H1 (cell line): ENCODE measurements at regions not wholly inside any gene's neighbourhood (a gene's known extent, or its start where the extent isn't known, plus 50 kb on each side); places are given as distances from the start of the nearest gene placed in this dataset.

Source experiments
- CTCF ChIA-PET: fragments of 300-600 bp; sonication (Branson Sonifier 250); formaldehyde crosslinking; loops from one replicate; lab custom pipeline; 2021; ENCODE audit not compliant: partially characterized antibody; lab: Charles Lee
- POLR2A ChIA-PET: fragments of 300-600 bp; sonication (Branson Sonifier 250); formaldehyde crosslinking; loops from one replicate; lab custom pipeline; 2021; ENCODE audit warnings: inconsistent platforms; ENCODE audit not compliant: partially characterized antibody; lab: Charles Lee
- DNase-seq, 2 experiments: peaks; one replicate each; pipeline versions ENCODE4 v3.0.0 to v3.0.0-alpha.2; 2010 to 2022; ENCODE audit warnings: low spot score in 2 of 2, low read depth in 1 of 2, mixed read lengths in 1 of 2
- FAIRE-seq: peaks from 2 replicates; lab custom pipeline; 2011; peaks lifted over from hg19 to GRCh38; lab: Jason Lieb, UNC
- H2AFZ ChIP-seq: 2 replicates; pipeline ENCODE4 v1.8.1; 2012; ENCODE audit warnings: low read length, inconsistent platforms
- H2AK5ac ChIP-seq: 2 replicates; pipeline ENCODE4 v1.6.1; 2013; ENCODE audit warnings: low read depth, low read length
- H2BK120ac ChIP-seq: replicated peaks from 2 replicates; pipeline ENCODE3; 2013; ENCODE audit warnings: low read depth, low read length, inconsistent platforms
- H2BK12ac ChIP-seq: 2 replicates; pipeline ENCODE4 v1.6.1; 2013; ENCODE audit warnings: low read depth, low read length
- H2BK15ac ChIP-seq: 2 replicates; pipeline ENCODE4 v1.6.1; 2013; ENCODE audit warnings: low read length
- H2BK20ac ChIP-seq: 2 replicates; pipeline ENCODE4 v1.6.1; 2013; ENCODE audit warnings: low read length
- H2BK5ac ChIP-seq: 2 replicates; pipeline ENCODE4 v1.6.1; 2013; ENCODE audit warnings: low read depth, low read length
- H3K14ac ChIP-seq: 2 replicates; pipeline ENCODE4 v1.6.1; 2013; ENCODE audit warnings: inconsistent platforms; ENCODE audit not compliant: insufficient read length
- H3K18ac ChIP-seq: 2 replicates; pipeline ENCODE4 v1.6.1; 2013; ENCODE audit warnings: low read length; ENCODE audit errors: extremely low read depth
- H3K23ac ChIP-seq: 2 replicates; pipeline ENCODE4 v1.6.1; 2013; ENCODE audit warnings: inconsistent platforms; ENCODE audit not compliant: insufficient read length
- H3K23me2 ChIP-seq: 2 replicates; pipeline ENCODE4 v1.6.1; 2013; ENCODE audit warnings: low read depth, low read length
- H3K27ac ChIP-seq: 2 replicates; pipeline ENCODE4 v1.6.1; 2011; ENCODE audit warnings: low read depth, low read length, inconsistent platforms
- H3K27me3 ChIP-seq, 4 experiments: replicated peaks in 1 of 4; 1 replicate in 1 of 4; 2 replicates in 3 of 4; pipeline versions ENCODE4 v1.6.1 to v1.8.1; 2011 to 2013; ENCODE audit warnings: low read length in 3 of 4, mild to moderate bottlenecking in 3 of 4, inconsistent platforms in 2 of 4, mixed read lengths in 2 of 4, moderate library complexity in 1 of 4; ENCODE audit not compliant: control insufficient read depth in 3 of 4, insufficient read depth in 3 of 4; ENCODE audit errors: extremely low read depth in 1 of 4
- H3K36me3 ChIP-seq, 4 experiments: 2 replicates each; pipeline versions ENCODE4 v1.6.1 to v1.8.1; 2011 to 2013; ENCODE audit warnings: mild to moderate bottlenecking in 4 of 4, low read length in 3 of 4, moderate library complexity in 2 of 4, control low read depth in 1 of 4, inconsistent platforms in 1 of 4; ENCODE audit not compliant: insufficient read depth in 4 of 4, control insufficient read depth in 2 of 4
- H3K4ac ChIP-seq: replicated peaks from 2 replicates; pipeline ENCODE3; 2013; ENCODE audit warnings: low read length, low read depth, mixed read lengths, inconsistent platforms; ENCODE audit not compliant: insufficient read length
- H3K4me1 ChIP-seq, 4 experiments: replicated peaks in 1 of 4; 1 replicate in 1 of 4; 2 replicates in 3 of 4; pipeline versions ENCODE4 v1.6.1 to v1.8.1; 2011 to 2013; ENCODE audit warnings: low read length in 3 of 4, inconsistent platforms in 2 of 4, mixed read lengths in 1 of 4; ENCODE audit not compliant: insufficient read depth in 4 of 4, control insufficient read depth in 3 of 4
- H3K4me2 ChIP-seq, 2 experiments: 2 replicates each; pipeline versions ENCODE4 v1.6.1 to v1.8.1; 2011 to 2013; ENCODE audit warnings: low read depth in 2 of 2, low read length in 2 of 2, control low read depth in 1 of 2, inconsistent platforms in 1 of 2, mild to moderate bottlenecking in 1 of 2; ENCODE audit not compliant: insufficient read depth in 1 of 2
- H3K4me3 ChIP-seq, 4 experiments: fragments of 200-600, 300-600 bp in 1 of 4; sonication (generic), shearing (Covaris generic), sonication (Bioruptor Twin) in 1 of 4; 2 replicates each; pipeline versions ENCODE4 v1.5.1 to v1.8.1; 2011 to 2016; ENCODE audit warnings: low read length in 4 of 4, low read depth in 3 of 4, control low read depth in 2 of 4, inconsistent platforms in 2 of 4, mild to moderate bottlenecking in 2 of 4, mixed read lengths in 1 of 4, moderate library complexity in 1 of 4; ENCODE audit not compliant: insufficient read depth in 2 of 4; ENCODE audit errors: extremely low read depth in 1 of 4
- H3K56ac ChIP-seq: replicated peaks from 2 replicates; pipeline ENCODE3; 2013; ENCODE audit warnings: low read depth, mild to moderate bottlenecking, mixed read lengths, low read length, inconsistent platforms; ENCODE audit not compliant: insufficient read length
- H3K79me1 ChIP-seq: 2 replicates; pipeline ENCODE4 v1.6.1; 2013; ENCODE audit warnings: low read depth, low read length, control low read depth
- H3K79me2 ChIP-seq, 2 experiments: 2 replicates each; pipeline versions ENCODE4 v1.6.1 to v1.8.1; 2012 to 2013; ENCODE audit warnings: low read length in 2 of 2, mild to moderate bottlenecking in 2 of 2, inconsistent platforms in 1 of 2; ENCODE audit not compliant: insufficient read depth in 2 of 2, control insufficient read depth in 1 of 2
- H3K9ac ChIP-seq, 4 experiments: replicated peaks in 1 of 4; 1 replicate in 1 of 4; 2 replicates in 3 of 4; pipeline versions ENCODE4 v1.6.1 to v1.8.1; 2011 to 2013; ENCODE audit warnings: low read depth in 3 of 4, low read length in 3 of 4, control low read depth in 2 of 4, mild to moderate bottlenecking in 2 of 4, moderate library complexity in 2 of 4, inconsistent platforms in 1 of 4; ENCODE audit errors: extremely low read depth in 1 of 4
- H3K9me3 ChIP-seq, 2 experiments: 2 replicates each; pipeline versions ENCODE4 v1.6.1 to v1.8.1; 2012 to 2013; ENCODE audit warnings: mild to moderate bottlenecking in 2 of 2, moderate library complexity in 2 of 2, control low read depth in 1 of 2, inconsistent platforms in 1 of 2, low read depth in 1 of 2, low read length in 1 of 2, mixed read lengths in 1 of 2; ENCODE audit not compliant: insufficient read depth in 2 of 2
- H4K20me1 ChIP-seq, 2 experiments: replicated peaks in 1 of 2; 2 replicates each; pipeline versions ENCODE3 to v1.8.1; 2011 to 2013; ENCODE audit warnings: inconsistent platforms in 2 of 2, low read length in 2 of 2, mild to moderate bottlenecking in 1 of 2; ENCODE audit not compliant: insufficient read depth in 2 of 2, control insufficient read depth in 1 of 2
- H4K5ac ChIP-seq: 2 replicates; pipeline ENCODE4 v1.6.1; 2013; ENCODE audit warnings: low read length, low read depth, mixed read lengths, inconsistent platforms; ENCODE audit not compliant: insufficient read length
- H4K8ac ChIP-seq: 2 replicates; pipeline ENCODE4 v1.8.0; 2013; ENCODE audit warnings: mild to moderate bottlenecking, moderate library complexity, low read length, inconsistent platforms; ENCODE audit not compliant: insufficient read depth; ENCODE audit errors: extremely low read depth
- H4K91ac ChIP-seq: replicated peaks from 2 replicates; pipeline ENCODE3; 2013; ENCODE audit warnings: low read length, mixed read lengths, inconsistent platforms; ENCODE audit not compliant: insufficient read length
- RAD21 ChIP-seq, 2 experiments: IDR thresholded peaks in 1 of 2; conservative IDR thresholded peaks in 1 of 2; 2 replicates each; pipeline ENCODE4 v1.6.1; 2011; ENCODE audit warnings: low read depth in 2 of 2, low read length in 2 of 2, improper control_type of control experiment in 1 of 2, inconsistent platforms in 1 of 2, mild to moderate bottlenecking in 1 of 2, moderate library complexity in 1 of 2
- WGBS, 2 experiments: shearing (Covaris generic) in 1 of 2; methylation state at CpG; one replicate each; pipeline versions ENCODE4 v1.1.6 to v1.1.7; 2013 to 2015; ENCODE audit warnings: low lambda C conversion rate in 2 of 2, mixed read lengths in 2 of 2, inconsistent platforms in 1 of 2, low coverage in 1 of 2, missing lambda C conversion rate in 1 of 2; ENCODE audit not compliant: insufficient replicate concordance in 2 of 2, insufficient coverage in 1 of 2, insufficient read length in 1 of 2; ENCODE audit errors: extremely low coverage in 1 of 2, missing lambda C conversion rate in 1 of 2; 5-methylcytosine and 5-hydroxymethylcytosine counted together
- TF ChIP-seq, protein P1 (sequence below): IDR thresholded peaks from 2 replicates; pipeline ENCODE4 v1.6.1; 2012; ENCODE audit warnings: inconsistent platforms

- H4K8ac ChIP-seq = no peak overlapping the region
- H3K9me3 ChIP-seq = no peaks in the 10 kb centered on the region
- no peaks in the 10 kb centered on the region for H3K36me3 ChIP-seq
- no peak overlapping the region for H3K27ac ChIP-seq
- no peak for FAIRE-seq
- TF ChIP-seq, protein P1, sequence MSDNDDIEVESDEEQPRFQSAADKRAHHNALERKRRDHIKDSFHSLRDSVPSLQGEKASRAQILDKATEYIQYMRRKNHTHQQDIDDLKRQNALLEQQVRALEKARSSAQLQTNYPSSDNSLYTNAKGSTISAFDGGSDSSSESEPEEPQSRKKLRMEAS = no peak
- TF ChIP-seq RAD21 (IDR thresholded peaks at IDR 0.05 in 1 of 2, conservative IDR thresholded peaks at IDR 0.05 in 1 of 2; ENCODE audit: low read depth in 2 of 2, low read length in 2 of 2) = peak; percentile 27 to 40; a peak in 3 of 4 replicates
- no peak overlapping the region for H3K4me2 ChIP-seq
- DNase-seq = no peak
- no peaks in the 10 kb centered on the region for H3K79me2 ChIP-seq
- H2BK5ac ChIP-seq = no peak overlapping the region
- no peak overlapping the region for H2BK120ac ChIP-seq
- no peak overlapping the region for H2AFZ ChIP-seq
- no peaks in the 10 kb centered on the region for H3K27me3 ChIP-seq
- POLR2A ChIA-PET = no interaction called here
- no peak overlapping the region for H3K9ac ChIP-seq
- no peak overlapping the region for H3K18ac ChIP-seq
- H2BK15ac ChIP-seq = no peak overlapping the region
- no peak overlapping the region for H3K4ac ChIP-seq
- H2BK20ac ChIP-seq = no peak overlapping the region
- H2AK5ac ChIP-seq = no peak overlapping the region
- no peak overlapping the region for H2BK12ac ChIP-seq
- CTCF ChIA-PET = interaction anchor here (0.8 to 1.2 kb wide), 2 partner anchors 8 to 11 kb away, joined by 3 read pairs; no protein-coding TSS in a partner anchor
- H3K4me1 ChIP-seq = no peaks in the 10 kb centered on the region
- WGBS, 2 experiments = 83% methylated on average over 2 of the region's 2 CpGs; no CpG with 5 or more reads in 1 of the 2 experiments
- no peak overlapping the region for H4K5ac ChIP-seq
- no peaks in the 10 kb centered on the region for H4K20me1 ChIP-seq
- H3K79me1 ChIP-seq = no peaks in the 10 kb centered on the region
- H3K56ac ChIP-seq = no peak overlapping the region
- H4K91ac ChIP-seq = no peak overlapping the region
- no peaks in the 10 kb centered on the region for H3K23me2 ChIP-seq
- H3K14ac ChIP-seq = no peak overlapping the region
- H3K23ac ChIP-seq = no peak overlapping the region
- no peak overlapping the region for H3K4me3 ChIP-seq
Observed at GRCh38 chr3:140752499-140752898, 74.6 kb downstream of the TRIM42 start.
